A549 (cell line): ENCODE measurements at regions not wholly inside any gene's neighbourhood (a gene's known extent, or its start where the extent isn't known, plus 50 kb on each side); places are given as distances from the start of the nearest gene placed in this dataset.

Experiments
- BHLHE40 ChIP-seq: IDR thresholded peaks from 2 replicates; pipeline ENCODE4 v1.6.1; 2012; ENCODE audit warnings: low read depth, low read length, inconsistent platforms
- CHD2 ChIP-seq: fragments of 150-350 bp; IDR thresholded peaks from 2 replicates; pipeline ENCODE4 v1.6.1; 2014; ENCODE audit warnings: low read length; ENCODE audit not compliant: partially characterized antibody
- EP300 ChIP-seq, 2 experiments: fragments of >200 bp; sonication (Bioruptor Twin); formaldehyde crosslinking; IDR thresholded peaks; 2 replicates in 1 of 2; 3 replicates in 1 of 2; pipeline ENCODE4 v1.6.1; 2016 to 2017
- KDM5A ChIP-seq: fragments of 200-600 bp; sonication (generic); IDR thresholded peaks from 2 replicates; pipeline ENCODE4 v1.6.1; 2016; ENCODE audit warnings: antibody characterized with exemption, mild to moderate bottlenecking
- MAFK ChIP-seq: fragments of 450-650 bp; IDR thresholded peaks from 2 replicates; pipeline ENCODE4 v1.6.1; 2014; ENCODE audit not compliant: partially characterized antibody
- MAX ChIP-seq: IDR thresholded peaks from 2 replicates; pipeline ENCODE4 v1.6.1; 2012
- MYC ChIP-seq: IDR thresholded peaks from 2 replicates; pipeline ENCODE4 v1.6.1; 2012; ENCODE audit warnings: mild to moderate bottlenecking, inconsistent platforms, low read length, improper control_type of control experiment, borderline replicate concordance
- POLR2A ChIP-seq: IDR thresholded peaks from 2 replicates; pipeline ENCODE4 v1.6.1; 2012; ENCODE audit warnings: mild to moderate bottlenecking, low read length
- RCOR1 ChIP-seq: fragments of 150-350 bp; IDR thresholded peaks from 2 replicates; pipeline ENCODE4 v1.6.1; 2014; ENCODE audit warnings: antibody characterized with exemption, low read length, low read depth
- TF ChIP-seq, protein P1 (sequence below): fragments of >200 bp; sonication (Bioruptor Twin); formaldehyde crosslinking; IDR thresholded peaks from 3 replicates; pipeline ENCODE4 v1.5.1; 2016

GRCh38 chr17:13822700-13823099 is 221.0 kb upstream of the HS3ST3A1 start:
- TF ChIP-seq EP300 (IDR thresholded peaks at IDR 0.05) (no peak), MAX (no peak), BHLHE40 (no peak), MYC (no peak), POLR2A (no peak), CHD2 (no peak), RCOR1 (no peak), MAFK (no peak), KDM5A (no peak)
- TF ChIP-seq, protein P1, sequence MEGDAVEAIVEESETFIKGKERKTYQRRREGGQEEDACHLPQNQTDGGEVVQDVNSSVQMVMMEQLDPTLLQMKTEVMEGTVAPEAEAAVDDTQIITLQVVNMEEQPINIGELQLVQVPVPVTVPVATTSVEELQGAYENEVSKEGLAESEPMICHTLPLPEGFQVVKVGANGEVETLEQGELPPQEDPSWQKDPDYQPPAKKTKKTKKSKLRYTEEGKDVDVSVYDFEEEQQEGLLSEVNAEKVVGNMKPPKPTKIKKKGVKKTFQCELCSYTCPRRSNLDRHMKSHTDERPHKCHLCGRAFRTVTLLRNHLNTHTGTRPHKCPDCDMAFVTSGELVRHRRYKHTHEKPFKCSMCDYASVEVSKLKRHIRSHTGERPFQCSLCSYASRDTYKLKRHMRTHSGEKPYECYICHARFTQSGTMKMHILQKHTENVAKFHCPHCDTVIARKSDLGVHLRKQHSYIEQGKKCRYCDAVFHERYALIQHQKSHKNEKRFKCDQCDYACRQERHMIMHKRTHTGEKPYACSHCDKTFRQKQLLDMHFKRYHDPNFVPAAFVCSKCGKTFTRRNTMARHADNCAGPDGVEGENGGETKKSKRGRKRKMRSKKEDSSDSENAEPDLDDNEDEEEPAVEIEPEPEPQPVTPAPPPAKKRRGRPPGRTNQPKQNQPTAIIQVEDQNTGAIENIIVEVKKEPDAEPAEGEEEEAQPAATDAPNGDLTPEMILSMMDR: no peak
